ENCODE measurements at regions not wholly inside any gene's neighbourhood (a gene's known extent, or its start where the extent isn't known, plus 50 kb on each side); places are given as distances from the start of the nearest gene placed in this dataset.

DNA sequence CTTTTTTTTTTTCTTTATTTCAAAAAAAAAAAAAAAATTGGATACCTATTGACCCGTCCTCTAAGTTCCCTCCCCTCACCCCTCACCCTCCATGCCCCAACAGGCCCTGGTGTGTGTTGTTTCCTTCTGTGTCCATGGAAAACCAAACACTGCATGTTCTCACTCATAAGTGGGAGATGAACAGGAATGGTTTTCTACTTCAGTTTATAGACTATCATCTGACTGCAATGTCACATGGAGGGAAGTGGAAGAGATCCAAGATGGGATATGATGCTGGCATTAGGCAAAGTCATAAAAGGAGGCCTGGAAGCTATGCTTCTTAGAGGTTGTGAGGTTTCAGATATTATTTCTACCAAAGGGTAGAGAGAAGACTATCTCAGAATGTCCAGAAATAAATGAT lies 237.5 kb downstream of the MAFB start:
- no peak for DNase-seq (ENCODE audit: low read depth)
- in situ Hi-C loops (cut with HindIII; ENCODE audit: low sequenced_read_pairs) = no loop called here
- TF ChIP-seq, protein P1, sequence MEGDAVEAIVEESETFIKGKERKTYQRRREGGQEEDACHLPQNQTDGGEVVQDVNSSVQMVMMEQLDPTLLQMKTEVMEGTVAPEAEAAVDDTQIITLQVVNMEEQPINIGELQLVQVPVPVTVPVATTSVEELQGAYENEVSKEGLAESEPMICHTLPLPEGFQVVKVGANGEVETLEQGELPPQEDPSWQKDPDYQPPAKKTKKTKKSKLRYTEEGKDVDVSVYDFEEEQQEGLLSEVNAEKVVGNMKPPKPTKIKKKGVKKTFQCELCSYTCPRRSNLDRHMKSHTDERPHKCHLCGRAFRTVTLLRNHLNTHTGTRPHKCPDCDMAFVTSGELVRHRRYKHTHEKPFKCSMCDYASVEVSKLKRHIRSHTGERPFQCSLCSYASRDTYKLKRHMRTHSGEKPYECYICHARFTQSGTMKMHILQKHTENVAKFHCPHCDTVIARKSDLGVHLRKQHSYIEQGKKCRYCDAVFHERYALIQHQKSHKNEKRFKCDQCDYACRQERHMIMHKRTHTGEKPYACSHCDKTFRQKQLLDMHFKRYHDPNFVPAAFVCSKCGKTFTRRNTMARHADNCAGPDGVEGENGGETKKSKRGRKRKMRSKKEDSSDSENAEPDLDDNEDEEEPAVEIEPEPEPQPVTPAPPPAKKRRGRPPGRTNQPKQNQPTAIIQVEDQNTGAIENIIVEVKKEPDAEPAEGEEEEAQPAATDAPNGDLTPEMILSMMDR (IDR thresholded peaks at IDR 0.05; ENCODE audit: low read depth, low read length, missing control alignments) = no peak
- H3K4me3 ChIP-seq (ENCODE audit: low read depth, low read length) = no peak overlapping the region

DNA sequence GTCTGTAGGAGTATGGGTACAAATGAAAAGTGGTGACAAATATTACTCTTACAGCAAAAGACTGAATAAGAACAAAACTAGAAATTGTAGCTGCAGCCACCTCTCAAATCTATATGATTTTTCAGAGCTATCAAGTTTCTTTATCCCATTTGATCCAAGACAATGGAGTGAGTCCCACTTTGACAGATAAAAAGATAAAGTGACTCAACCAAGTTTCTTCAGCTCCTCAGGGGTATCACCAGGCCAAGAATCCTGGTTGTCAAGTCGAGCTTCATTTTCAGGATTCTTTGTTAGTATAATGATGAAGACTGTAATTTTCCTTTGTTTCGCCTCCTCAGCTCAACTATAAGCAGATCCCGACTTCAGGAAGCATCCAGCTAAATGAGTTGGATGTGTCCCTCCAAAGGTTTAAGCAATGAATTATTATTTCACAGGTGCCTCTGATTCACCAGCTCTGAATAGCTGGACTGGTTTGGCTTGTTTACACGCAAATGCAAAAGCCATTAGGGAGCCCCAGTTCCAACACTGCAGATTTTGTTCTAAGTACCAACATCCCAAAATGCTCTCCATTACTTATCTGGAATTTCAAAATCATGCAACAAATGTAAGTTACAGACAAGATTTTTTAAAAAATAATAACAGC lies 238.9 kb downstream of the MAFB start:
- TF ChIP-seq, protein P1 (IDR thresholded peaks at IDR 0.05; ENCODE audit: low read depth, low read length, missing control alignments) = no peak
- no peak for DNase-seq (ENCODE audit: low read depth)
- in situ Hi-C loops (cut with HindIII; ENCODE audit: low sequenced_read_pairs) = no loop called here
- no peak overlapping the region for H3K4me3 ChIP-seq (ENCODE audit: low read depth, low read length)

GRCh38 chr20:40449144-40449690 lies 239.8 kb downstream of the MAFB start:
- in situ Hi-C loops (cut with HindIII; ENCODE audit: low sequenced_read_pairs) = no loop called here
- H3K4me3 ChIP-seq (ENCODE audit: low read depth, low read length) = no peak overlapping the region
- no peak for DNase-seq (ENCODE audit: low read depth)
- TF ChIP-seq, protein P1 (IDR thresholded peaks at IDR 0.05; ENCODE audit: low read depth, low read length, missing control alignments) = no peak

- TF ChIP-seq, protein P1 (IDR thresholded peaks at IDR 0.05; ENCODE audit: low read depth, low read length, missing control alignments) = no peak
- H3K4me3 ChIP-seq (ENCODE audit: low read depth, low read length) = no peak overlapping the region
- in situ Hi-C loops (cut with HindIII; ENCODE audit: low sequenced_read_pairs) = no loop called here
- no peak for DNase-seq (ENCODE audit: low read depth)
These were observed 242.1 kb downstream of the MAFB start for GRCh38 chr20:40446888-40447287.

DNA sequence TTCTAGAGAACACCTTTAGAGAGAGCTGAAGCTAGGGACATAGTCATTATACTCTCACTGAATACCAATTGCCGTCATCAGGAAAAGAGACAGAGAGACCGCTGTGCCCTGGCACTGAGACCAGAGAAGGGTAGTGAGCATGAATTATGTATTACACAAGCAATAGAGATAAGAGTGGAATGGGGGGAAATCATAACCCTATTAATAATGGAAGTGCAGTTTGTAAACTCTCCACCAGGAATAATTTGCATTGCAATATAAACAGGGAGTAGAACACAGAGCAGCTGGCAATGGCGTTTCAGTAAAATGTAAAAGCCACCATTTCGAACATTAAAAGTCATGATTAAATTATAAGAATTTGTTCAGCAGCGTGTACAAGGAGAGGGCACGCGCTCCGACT lies 244.5 kb downstream of the MAFB start:
- no peak for DNase-seq (ENCODE audit: low read depth)
- TF ChIP-seq, protein P1 (IDR thresholded peaks at IDR 0.05; ENCODE audit: low read depth, low read length, missing control alignments) = no peak
- in situ Hi-C loops (cut with HindIII; ENCODE audit: low sequenced_read_pairs) = no loop called here
- no peak overlapping the region for H3K4me3 ChIP-seq (ENCODE audit: low read depth, low read length)

GRCh38 chr20:40443753-40444152 lies 245.3 kb downstream of the MAFB start:
- DNase-seq (ENCODE audit: low read depth) = no peak
- H3K4me3 ChIP-seq (ENCODE audit: low read depth, low read length) = no peak overlapping the region
- in situ Hi-C loops (cut with HindIII; ENCODE audit: low sequenced_read_pairs) = no loop called here

More at GRCh38 chr20:40443753-40444152, 245.3 kb downstream of the MAFB start:
- TF ChIP-seq, protein P1 (IDR thresholded peaks at IDR 0.05; ENCODE audit: low read depth, low read length, missing control alignments) = no peak
